Loucy (cell line): ENCODE measurements at regions not wholly inside any gene's neighbourhood (a gene's known extent, or its start where the extent isn't known, plus 50 kb on each side); places are given as distances from the start of the nearest gene placed in this dataset.

ENCODE experiments used
- H2AFZ ChIP-seq: fragments of 200-600 bp; sonication (generic); 2 replicates; pipeline ENCODE4 v1.6.0; 2016; ENCODE audit warnings: antibody characterized with exemption, mild to moderate bottlenecking, low read length, moderate library complexity
- H3F3A ChIP-seq: fragments of 200-600 bp; 2 replicates; pipeline ENCODE4 v1.6.0; 2016; ENCODE audit warnings: antibody characterized with exemption, low read depth, mild to moderate bottlenecking
- H3K27me3 ChIP-seq: fragments of 200-600 bp; sonication (generic); 2 replicates; pipeline ENCODE4 v1.6.1; 2014; ENCODE audit warnings: low read length, mild to moderate bottlenecking; ENCODE audit not compliant: insufficient read depth, poor library complexity, severe bottlenecking
- H3K36me3 ChIP-seq: fragments of 200-600 bp; sonication (generic); 2 replicates; pipeline ENCODE4 v1.6.1; 2016; ENCODE audit warnings: low read length; ENCODE audit not compliant: insufficient read depth
- H3K4me1 ChIP-seq: fragments of 200-600 bp; sonication (generic); 2 replicates; pipeline ENCODE4 v1.5.1; 2014; ENCODE audit warnings: low read length, mild to moderate bottlenecking; ENCODE audit not compliant: insufficient read depth, poor library complexity, severe bottlenecking
- H3K4me2 ChIP-seq: fragments of 200-600 bp; sonication (generic); 2 replicates; pipeline ENCODE4 v1.6.0; 2014; ENCODE audit warnings: antibody characterized with exemption, low read length, low read depth, mild to moderate bottlenecking; ENCODE audit not compliant: poor library complexity, severe bottlenecking
- H3K4me3 ChIP-seq: fragments of 200-600 bp; sonication (generic); 2 replicates; pipeline ENCODE4 v1.5.1; 2014; ENCODE audit warnings: low read length, mild to moderate bottlenecking, mixed read lengths; ENCODE audit not compliant: poor library complexity, severe bottlenecking
- H3K79me2 ChIP-seq: fragments of 200-600 bp; sonication (generic); 2 replicates; pipeline ENCODE4 v1.6.1; 2014; ENCODE audit warnings: low read length; ENCODE audit not compliant: insufficient read depth
- H3K9ac ChIP-seq: fragments of 200-600 bp; sonication (generic); 2 replicates; pipeline ENCODE4 v1.6.0; 2014; ENCODE audit warnings: mild to moderate bottlenecking, low read depth, low read length, moderate library complexity; ENCODE audit not compliant: poor library complexity, severe bottlenecking
- H3K9me2 ChIP-seq: fragments of 200-600 bp; sonication (generic); replicated peaks from 2 replicates; pipeline ENCODE4 v1.6.1; 2016; ENCODE audit warnings: low read depth, low read length, mixed read lengths
- H3K9me3 ChIP-seq: fragments of 200-600 bp; sonication (generic); 2 replicates; pipeline ENCODE4 v1.6.1; 2014; ENCODE audit warnings: mild to moderate bottlenecking, antibody characterized with exemption, low read length, low read depth; ENCODE audit not compliant: insufficient read depth
- H4K20me1 ChIP-seq: fragments of 200-600 bp; sonication (generic); 2 replicates; pipeline ENCODE4 v1.6.0; 2014; ENCODE audit warnings: antibody characterized with exemption, low read length, mild to moderate bottlenecking; ENCODE audit not compliant: insufficient read depth, poor library complexity, severe bottlenecking
- CTCF ChIP-seq: fragments of 200-600 bp; sonication (generic); conservative IDR thresholded peaks from 2 replicates; pipeline ENCODE4 v1.5.1; 2014; ENCODE audit warnings: mild to moderate bottlenecking, antibody characterized with exemption, low read length
- EZH2phosphoT487 ChIP-seq: fragments of 200-600 bp; IDR thresholded peaks from 2 replicates; pipeline ENCODE4 v1.6.1; 2018; ENCODE audit warnings: antibody characterized with exemption, mild to moderate bottlenecking, moderate library complexity, borderline replicate concordance

- Histone ChIP-seq H3K4me2 (no peak overlapping the region), H3F3A (no peaks in the 10 kb centered on the region), H3K36me3 (no peaks in the 10 kb centered on the region), H2AFZ (no peak overlapping the region), H3K4me1 (no peaks in the 10 kb centered on the region), H3K27me3 (no peaks in the 10 kb centered on the region), H3K4me3 (no peak overlapping the region), H3K79me2 (no peaks in the 10 kb centered on the region), H4K20me1 (no peaks in the 10 kb centered on the region), H3K9me2 (no peaks in the 10 kb centered on the region), H3K9me3 (peaks cover 6% of the 10 kb centered on the region; the same call in 1 of the 2 replicates), H3K9ac (no peak overlapping the region)
- TF ChIP-seq EZH2phosphoT487 (no peak), CTCF (no peak)
Measured at GRCh38 chr7:153397906-153398305, 638.4 kb downstream of the ACTR3B start.

GRCh38 chr7:153398370-153398769 is 638.8 kb downstream of the ACTR3B start:
- no peak overlapping the region for H3K4me2 ChIP-seq
- H3K9me3 ChIP-seq = 0 out of 2 replicates have a peak, but pooled peaks cover under 1% of the 10 kb centered on the region
- H3K9ac ChIP-seq = no peak overlapping the region
- no peaks in the 10 kb centered on the region for H4K20me1 ChIP-seq
- H3K4me3 ChIP-seq = no peak overlapping the region
- no peaks in the 10 kb centered on the region for H3K4me1 ChIP-seq
- H2AFZ ChIP-seq = no peak overlapping the region
- H3K27me3 ChIP-seq = no peaks in the 10 kb centered on the region
- TF ChIP-seq CTCF = no peak
- TF ChIP-seq EZH2phosphoT487 = no peak
- no peaks in the 10 kb centered on the region for H3F3A ChIP-seq
- no peaks in the 10 kb centered on the region for H3K79me2 ChIP-seq
- H3K9me2 ChIP-seq = no peaks in the 10 kb centered on the region
- no peaks in the 10 kb centered on the region for H3K36me3 ChIP-seq

GRCh38 chr7:153398789-153399553 is 639.4 kb downstream of the ACTR3B start:
- no peak overlapping the region for H2AFZ ChIP-seq
- TF ChIP-seq EZH2phosphoT487 = no peak
- TF ChIP-seq CTCF = no peak
- no peak overlapping the region for H3K4me3 ChIP-seq
- H4K20me1 ChIP-seq = no peaks in the 10 kb centered on the region
- H3K9me3 ChIP-seq = no peaks in the 10 kb centered on the region
- no peaks in the 10 kb centered on the region for H3K4me1 ChIP-seq
- H3K79me2 ChIP-seq = no peaks in the 10 kb centered on the region
- no peaks in the 10 kb centered on the region for H3K27me3 ChIP-seq
- no peak overlapping the region for H3K9ac ChIP-seq
- no peaks in the 10 kb centered on the region for H3K36me3 ChIP-seq
- no peak overlapping the region for H3K4me2 ChIP-seq
- H3K9me2 ChIP-seq = no peaks in the 10 kb centered on the region
- H3F3A ChIP-seq = no peaks in the 10 kb centered on the region
